CD14-positive monocyte (primary cell): ENCODE measurements at regions not wholly inside any gene's neighbourhood (a gene's known extent, or its start where the extent isn't known, plus 50 kb on each side); places are given as distances from the start of the nearest gene placed in this dataset.

Source experiments
- DNase-seq, 3 donors: peaks; one replicate each; pipeline ENCODE4 v3.0.0-alpha.2; 2011 to 2022
- H2AFZ ChIP-seq: 2 replicates; pipeline ENCODE4 v1.6.0; 2012; ENCODE audit warnings: mild to moderate bottlenecking, low read depth, low read length, inconsistent platforms; ENCODE audit not compliant: insufficient read depth, poor library complexity, severe bottlenecking
- H3K27ac ChIP-seq, 2 donors: 1 replicate in 1 of 2; 2 replicates in 1 of 2; pipeline ENCODE4 v1.5.1; 2012 to 2013; ENCODE audit warnings: low read length in 2 of 2, control low read depth in 1 of 2, inconsistent platforms in 1 of 2, low read depth in 1 of 2, mild to moderate bottlenecking in 1 of 2
- H3K27me3 ChIP-seq, 2 donors: one replicate each; pipeline versions ENCODE4 v1.6.0 to v1.6.1; 2011 to 2013; ENCODE audit warnings: low read length in 2 of 2; ENCODE audit not compliant: control insufficient read depth in 2 of 2, insufficient read depth in 2 of 2
- H3K36me3 ChIP-seq, 2 donors: replicated peaks in 1 of 2; 1 replicate in 1 of 2; 2 replicates in 1 of 2; pipeline versions ENCODE4 v1.5.1 to v1.6.1; 2012 to 2013; ENCODE audit warnings: low read length in 2 of 2, control low read depth in 1 of 2, inconsistent platforms in 1 of 2, mild to moderate bottlenecking in 1 of 2; ENCODE audit not compliant: insufficient read depth in 2 of 2, control insufficient read depth in 1 of 2
- H3K4me1 ChIP-seq, 2 donors: 1 replicate in 1 of 2; 2 replicates in 1 of 2; pipeline versions ENCODE4 v1.5.1 to v1.6.1; 2012 to 2013; ENCODE audit warnings: low read length in 2 of 2, control low read depth in 1 of 2, inconsistent platforms in 1 of 2, mild to moderate bottlenecking in 1 of 2, moderate library complexity in 1 of 2; ENCODE audit not compliant: insufficient read depth in 2 of 2, control insufficient read depth in 1 of 2
- H3K4me2 ChIP-seq: replicated peaks from 2 replicates; pipeline ENCODE3; 2012; ENCODE audit warnings: low read length, moderate library complexity, mild to moderate bottlenecking; ENCODE audit not compliant: poor library complexity, severe bottlenecking; ENCODE audit errors: extremely low read depth
- H3K4me3 ChIP-seq, 3 experiments: fragments of 200-600 bp in 1 of 3; sonication (generic) in 1 of 3; replicated peaks in 1 of 3; 1 replicate in 2 of 3; 2 replicates in 1 of 3; pipeline ENCODE4 v1.5.1; 2011 to 2013; ENCODE audit warnings: low read length in 3 of 3, mild to moderate bottlenecking in 3 of 3, control low read depth in 2 of 3, low read depth in 2 of 3, inconsistent platforms in 1 of 3, moderate library complexity in 1 of 3
- H3K79me2 ChIP-seq: 2 replicates; pipeline ENCODE4 v1.6.0; 2012; ENCODE audit warnings: mild to moderate bottlenecking, control low read depth, inconsistent platforms, low read length, moderate library complexity; ENCODE audit not compliant: insufficient read depth
- H3K9ac ChIP-seq: 2 replicates; pipeline ENCODE4 v1.6.0; 2017; ENCODE audit warnings: low read length, mild to moderate bottlenecking; ENCODE audit not compliant: insufficient read depth, poor library complexity, severe bottlenecking
- H3K9me3 ChIP-seq, 2 donors: replicated peaks in 1 of 2; 1 replicate in 1 of 2; 2 replicates in 1 of 2; pipeline versions ENCODE4 v1.5.1 to v1.6.1; 2012 to 2013; ENCODE audit warnings: low read length in 2 of 2, control low read depth in 1 of 2; ENCODE audit not compliant: control insufficient read depth in 1 of 2, insufficient read depth in 1 of 2
- H4K20me1 ChIP-seq: 2 replicates; pipeline ENCODE4 v1.6.0; 2012; ENCODE audit warnings: mild to moderate bottlenecking, low read length, control low read depth, moderate library complexity; ENCODE audit not compliant: insufficient read depth
- H3K27ac Mint-ChIP-seq, 7 donors: one replicate each; pipeline ENCODE4 v1.8.0; 2020; ENCODE audit warnings: mild to moderate bottlenecking in 7 of 7, mixed read lengths in 7 of 7, moderate library complexity in 6 of 7, inconsistent platforms in 2 of 7
- H3K27me3 Mint-ChIP-seq, 3 donors: one replicate each; pipeline ENCODE4 v1.8.0; 2021 to 2022; ENCODE audit warnings: low read depth in 3 of 3, mild to moderate bottlenecking in 3 of 3, mixed read lengths in 3 of 3, moderate library complexity in 3 of 3, inconsistent platforms in 1 of 3
- H3K36me3 Mint-ChIP-seq, 2 donors: one replicate each; pipeline ENCODE4 v1.8.0; 2020; ENCODE audit warnings: mixed read lengths in 2 of 2, inconsistent platforms in 1 of 2, mild to moderate bottlenecking in 1 of 2
- H3K4me1 Mint-ChIP-seq: one replicate; pipeline ENCODE4 v1.8.0; 2020; ENCODE audit warnings: mild to moderate bottlenecking, mixed read lengths
- H3K4me3 Mint-ChIP-seq, 2 donors: one replicate each; pipeline ENCODE4 v1.8.0; 2020; ENCODE audit warnings: mild to moderate bottlenecking in 2 of 2, mixed read lengths in 2 of 2, moderate library complexity in 1 of 2
- H3K9me3 Mint-ChIP-seq, 7 donors: one replicate each; pipeline ENCODE4 v1.8.0; 2020 to 2022; ENCODE audit warnings: mixed read lengths in 7 of 7, mild to moderate bottlenecking in 6 of 7, moderate library complexity in 6 of 7, inconsistent platforms in 2 of 7
- CTCF ChIP-seq: fragments of 200-600 bp; IDR thresholded peaks from one replicate; pipeline ENCODE4 v1.8.0; 2022; ENCODE audit warnings: antibody characterized with exemption, mild to moderate bottlenecking
- WGBS: methylation state at CpG from one replicate; pipeline ENCODE4 v1.1.5; 2013; ENCODE audit warnings: missing lambda C conversion rate; ENCODE audit not compliant: insufficient coverage; 5-methylcytosine and 5-hydroxymethylcytosine counted together
- intact Hi-C, 2 donors: fragments of 100-400 bp; cut with micrococcal nuclease; formaldehyde crosslinking; loops; one replicate each; pipeline versions ENCODE4 v1.15.0 to v1.15.1; 2023

GRCh38 chr2:37774976-37775907, 103.8 kb upstream of the CDC42EP3 start:
- H3K4me3 Mint-ChIP-seq = no peak overlapping the region
- peaks cover 2 to 5% of the 10 kb centered on the region in 2 donors for H3K36me3 Mint-ChIP-seq
- Histone ChIP-seq H3K4me3 (no peak overlapping the region), H3K4me2 (no peak overlapping the region), H3K27ac (no peak overlapping the region), H3K9me3 (no peaks in the 10 kb centered on the region), H3K9ac (no peak overlapping the region), H3K4me1 (peaks cover 12 to 13% of the 10 kb centered on the region in 2 donors), H4K20me1 (no peaks in the 10 kb centered on the region), H3K79me2 (no peaks in the 10 kb centered on the region), H2AFZ (no peak overlapping the region), H3K27me3 (no peaks in the 10 kb centered on the region), H3K36me3 (no peaks in the 10 kb centered on the region)
- DNase-seq = no peak
- 100% methylated on average over 1 of the region's 9 CpGs for WGBS
- peaks cover 0 to 5% (median 2%) of the 10 kb centered on the region in 3 donors for H3K27me3 Mint-ChIP-seq
- peaks cover 0 to 14% (median 3%) of the 10 kb centered on the region in 7 donors for H3K9me3 Mint-ChIP-seq
- H3K4me1 Mint-ChIP-seq = peaks cover 42% of the 10 kb centered on the region
- TF ChIP-seq CTCF = no peak
- intact Hi-C loops = no loop called here
- peak overlapping the region in 1 of 7 donors; percentile 31 for H3K27ac Mint-ChIP-seq

- no peaks in the 10 kb centered on the region for H3K27me3 ChIP-seq
- no peaks in the 10 kb centered on the region for H4K20me1 ChIP-seq
- no peak for DNase-seq
- Mint-ChIP-seq H3K27ac (peak overlapping the region in 1 of 7 donors; percentile 31), H3K4me3 (no peak overlapping the region), H3K9me3 (peaks cover 0 to 10% (median 3%) of the 10 kb centered on the region in 7 donors), H3K36me3 (peaks cover 2 to 5% of the 10 kb centered on the region in 2 donors), H3K4me1 (peaks cover 41% of the 10 kb centered on the region), H3K27me3 (peaks cover 0 to 4% (median 2%) of the 10 kb centered on the region in 3 donors)
- H3K36me3 ChIP-seq = no peaks in the 10 kb centered on the region
- H3K9ac ChIP-seq = no peak overlapping the region
- intact Hi-C loops = no loop called here
- H2AFZ ChIP-seq = no peak overlapping the region
- H3K4me3 ChIP-seq = no peak overlapping the region
- no peak overlapping the region for H3K4me2 ChIP-seq
- H3K9me3 ChIP-seq = no peaks in the 10 kb centered on the region
- H3K79me2 ChIP-seq = no peaks in the 10 kb centered on the region
- 100% methylated on average over 3 of the region's 3 CpGs for WGBS
- no peak for TF ChIP-seq CTCF
- no peak overlapping the region for H3K27ac ChIP-seq
- peaks cover 12 to 13% of the 10 kb centered on the region in 2 donors for H3K4me1 ChIP-seq
These were observed 104.4 kb upstream of the CDC42EP3 start for GRCh38 chr2:37775908-37776250.
